ENCODE measurements at regions not wholly inside any gene's neighbourhood (a gene's known extent, or its start where the extent isn't known, plus 50 kb on each side); places are given as distances from the start of the nearest gene placed in this dataset.
"Not testable (repeated sequence)": the region's sequence is repeated elsewhere in the genome, so short reads cannot be mapped to it uniquely, and the experiment has no call there.

GRCh38 chr1:68673771-68674170 lies 176.9 kb upstream of the DEPDC1 start:
- DNase-seq, result no peak

GRCh38 chr1:68675336-68675735 lies 178.5 kb upstream of the DEPDC1 start:
- no peak for DNase-seq

- no peak for DNase-seq
Measured at GRCh38 chr1:68677684-68678351, 180.9 kb upstream of the DEPDC1 start.

- DNase-seq, result no peak
Measured at GRCh38 chr1:68696221-68696620, 199.3 kb upstream of the DEPDC1 start.

- DNase-seq, result no peak
Measured at GRCh38 chr1:68703921-68704354, 207.1 kb upstream of the DEPDC1 start.

- no peak for DNase-seq
Measured at GRCh38 chr1:68704800-68705443, 208.0 kb upstream of the DEPDC1 start.

GRCh38 chr1:68705466-68705865 lies 208.6 kb upstream of the DEPDC1 start:
- no peak for DNase-seq

DNA sequence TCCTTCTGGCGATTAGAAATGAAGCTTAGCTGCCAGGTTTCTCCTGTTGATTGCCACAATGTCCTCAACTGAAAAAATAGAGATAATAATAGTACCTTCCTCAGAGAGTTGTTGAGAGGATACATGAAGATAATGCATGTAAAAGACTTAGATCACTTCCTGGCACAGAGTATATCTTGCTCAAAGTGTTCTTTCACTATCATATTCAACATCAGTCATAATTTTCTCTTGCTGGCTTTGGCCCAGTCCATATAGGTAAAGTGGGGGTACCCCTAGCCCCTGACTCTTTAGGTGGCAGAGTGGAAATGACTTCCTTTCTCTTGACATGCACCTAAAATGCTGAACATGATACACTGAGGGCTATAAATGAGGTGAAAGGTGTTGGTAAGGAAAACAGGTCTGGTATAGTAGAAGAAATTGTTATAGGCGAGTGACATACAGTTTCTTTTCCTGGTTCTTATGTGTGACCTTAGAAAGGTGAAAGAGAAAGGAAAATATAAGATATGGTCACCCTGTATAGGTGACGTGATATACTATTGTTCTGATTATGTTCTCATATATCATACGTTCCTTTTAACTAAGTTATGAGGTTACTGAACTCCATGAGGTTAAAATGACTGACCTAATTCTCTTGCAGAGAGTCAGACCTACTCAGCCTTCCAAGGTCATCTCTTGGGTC lies 209.9 kb upstream of the DEPDC1 start:
- DNase-seq, result no peak

- no peak for DNase-seq
Measured at GRCh38 chr1:68717330-68717729, 220.4 kb upstream of the DEPDC1 start.

- no peak for DNase-seq
Measured at GRCh38 chr1:68720476-68720875, 223.6 kb upstream of the DEPDC1 start.

GRCh38 chr1:68723791-68724190 lies 226.9 kb upstream of the DEPDC1 start:
- no peak for DNase-seq

DNA sequence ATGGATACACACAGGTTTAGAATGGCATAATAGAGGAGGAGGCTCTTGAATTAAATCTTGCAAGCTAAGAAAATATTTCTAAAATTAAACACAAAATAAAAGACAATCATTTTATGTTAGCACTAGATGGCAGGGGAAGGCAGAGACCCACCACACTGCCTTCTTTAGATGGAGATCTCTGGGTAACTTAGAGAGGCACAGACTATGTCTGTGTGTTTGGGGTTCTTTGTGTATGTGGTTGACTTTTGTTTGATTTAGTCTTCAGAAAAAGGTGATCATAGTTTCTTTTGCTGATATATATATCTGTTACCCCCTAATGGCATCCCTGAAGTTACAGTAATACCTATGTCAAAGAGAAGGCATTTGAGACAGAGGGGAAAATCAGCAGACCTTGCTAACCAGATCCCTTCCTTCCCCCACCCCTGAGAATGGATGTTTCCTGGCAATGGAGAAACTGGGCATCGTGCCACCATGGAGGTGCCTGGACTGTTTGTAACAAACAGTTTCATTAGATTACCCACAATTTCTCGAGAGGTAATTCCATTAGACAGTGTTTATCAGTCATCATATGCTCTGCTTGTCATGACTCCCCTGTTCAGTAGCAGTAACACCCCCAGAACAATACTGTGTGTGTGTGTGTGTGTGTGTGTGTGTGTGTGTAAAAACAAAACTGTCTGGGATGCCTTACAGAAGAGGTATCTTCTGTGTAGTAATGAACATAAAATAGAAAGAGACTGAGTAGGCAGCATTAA lies 228.3 kb upstream of the DEPDC1 start:
- peak in 8 of 51 donors; percentile 1 to 29 (median 4) for DNase-seq

- not testable (repeated sequence) for DNase-seq
Measured at GRCh38 chr1:68739486-68739885, 242.6 kb upstream of the DEPDC1 start.

DNA sequence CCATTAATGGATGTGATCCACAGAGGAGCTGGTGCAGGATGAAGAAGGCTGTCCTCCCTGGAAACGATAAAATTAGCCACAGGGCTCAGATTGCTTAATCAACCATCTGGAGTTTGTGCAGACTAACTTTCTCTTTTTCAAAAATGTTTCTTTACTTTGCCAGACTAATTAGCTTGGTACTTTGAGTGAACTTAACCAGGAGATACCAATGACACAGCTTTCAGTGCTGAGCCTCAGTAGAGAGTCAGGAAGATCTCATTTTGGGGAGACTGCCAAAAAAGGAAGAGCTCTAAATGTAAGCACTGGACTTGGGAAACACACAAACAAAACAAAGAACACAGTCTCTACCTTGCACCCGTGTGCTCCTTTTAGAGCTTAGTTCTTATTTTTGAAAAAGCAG lies 248.1 kb upstream of the DEPDC1 start:
- DNase-seq, result no peak

DNA sequence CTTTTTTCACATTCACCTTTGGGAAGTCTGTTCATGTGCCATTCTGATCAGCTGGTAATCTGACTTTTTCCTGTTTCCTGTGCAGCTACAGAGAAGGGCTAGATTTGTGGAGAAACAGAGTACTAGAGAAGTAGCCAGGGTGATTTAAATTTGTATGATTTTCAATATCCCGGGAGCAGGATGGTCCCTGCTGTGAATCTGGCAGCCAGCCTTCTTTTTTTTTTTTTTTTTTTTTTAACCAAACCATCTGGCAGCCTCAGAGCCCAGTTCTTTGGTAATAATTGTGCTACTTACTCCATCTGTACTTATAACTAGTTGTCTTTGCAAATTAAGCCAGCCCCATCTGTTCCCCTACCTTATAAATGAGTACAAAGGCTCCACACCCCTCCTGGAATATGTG lies 248.6 kb upstream of the DEPDC1 start:
- no peak for DNase-seq

GRCh38 chr1:68746378-68746777 lies 249.5 kb upstream of the DEPDC1 start:
- no peak for DNase-seq

DNA sequence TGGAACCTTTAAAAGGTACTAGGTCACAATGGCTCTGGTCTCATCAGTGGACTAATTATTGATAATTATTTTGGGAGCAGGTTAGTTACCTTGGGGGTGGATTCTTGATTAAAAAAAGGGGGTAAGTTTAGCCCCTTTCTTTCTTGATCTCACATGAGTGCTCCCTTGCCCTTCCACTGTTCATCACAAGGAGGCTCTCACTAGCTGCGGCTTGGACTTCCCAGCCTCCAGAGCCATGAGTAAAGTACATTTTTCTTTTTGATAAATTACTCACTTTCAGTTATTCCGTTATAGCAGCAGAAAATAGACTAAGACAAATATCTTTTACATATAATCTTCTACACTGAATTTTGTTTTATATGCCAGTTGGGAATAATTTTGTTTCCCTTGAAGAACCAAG lies 254.8 kb upstream of the DEPDC1 start:
- no peak for DNase-seq

- no peak for DNase-seq
Measured at GRCh38 chr1:68758666-68759209, 261.9 kb upstream of the DEPDC1 start.

DNA sequence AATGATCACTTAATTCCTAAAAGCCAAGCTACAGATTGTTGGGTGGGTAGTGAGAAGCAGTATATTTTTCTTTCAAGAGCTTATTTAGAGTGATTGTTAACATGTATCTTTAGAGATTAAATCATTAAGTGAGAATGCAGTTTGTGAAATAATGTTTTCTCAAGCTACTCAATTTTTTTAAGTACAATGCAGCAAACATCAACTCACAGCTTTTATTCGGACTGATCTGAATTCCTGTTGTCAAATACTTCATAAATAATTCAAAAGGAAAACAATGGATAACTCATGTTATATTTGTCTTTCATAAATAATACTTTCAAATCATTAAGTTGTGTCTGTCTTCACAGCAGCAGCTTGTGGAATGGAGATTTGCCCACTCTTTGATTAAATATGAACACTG lies 271.1 kb upstream of the DEPDC1 start:
- no peak for DNase-seq

GRCh38 chr1:68770817-68771216 lies 273.9 kb upstream of the DEPDC1 start:
- no peak for DNase-seq

DNA sequence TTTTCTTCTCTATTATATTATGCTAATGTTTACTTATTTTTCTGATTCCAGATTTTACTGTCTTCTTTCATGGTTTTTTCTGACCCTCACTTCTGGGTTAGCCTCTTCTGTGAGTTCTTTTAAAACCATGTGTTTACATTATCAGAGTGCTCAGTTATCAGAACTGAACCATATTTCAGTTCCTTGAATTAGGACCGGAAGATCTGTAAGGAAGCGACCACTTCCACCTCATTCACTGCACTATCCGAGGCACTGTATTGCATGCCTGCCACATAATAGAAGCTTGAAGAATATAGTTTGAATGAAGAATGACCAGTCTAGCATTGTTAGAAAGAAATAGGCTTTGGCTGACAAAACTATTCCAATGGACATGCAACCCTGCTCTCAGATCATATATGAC lies 281.0 kb upstream of the DEPDC1 start:
- no peak for DNase-seq

DNA sequence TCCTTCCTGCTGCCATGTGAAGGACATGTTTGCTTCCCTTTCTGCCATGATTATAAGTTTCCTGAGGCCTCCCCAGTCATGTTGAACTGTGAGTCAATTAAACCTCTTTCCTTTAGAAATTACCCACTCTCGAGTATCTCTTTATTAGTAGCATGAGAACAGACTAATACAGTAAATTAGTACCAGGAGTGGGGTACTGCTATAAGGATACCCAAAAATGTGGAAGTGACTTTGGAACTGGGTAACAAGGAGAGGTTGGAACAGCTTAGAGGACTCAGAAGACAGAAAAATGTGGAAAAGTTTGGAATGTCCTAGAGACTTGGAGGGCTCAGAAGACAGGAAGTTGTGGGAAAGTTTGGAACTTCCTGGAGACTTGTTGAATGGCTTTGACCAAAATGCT lies 283.0 kb upstream of the DEPDC1 start:
- DNase-seq, result not testable (repeated sequence)

Measured in hypothalamus (tissue), 51 donors.